CD14-positive monocyte (primary cell): ENCODE measurements at regions not wholly inside any gene's neighbourhood (a gene's known extent, or its start where the extent isn't known, plus 50 kb on each side); places are given as distances from the start of the nearest gene placed in this dataset.
A peak's percentile ranks its signal among the peaks of the same experiment; 100 is the strongest.

Source experiments
- DNase-seq, 3 donors: peaks; one replicate each; pipeline ENCODE4 v3.0.0-alpha.2; 2011 to 2022
- H2AFZ ChIP-seq: 2 replicates; pipeline ENCODE4 v1.6.0; 2012; ENCODE audit warnings: mild to moderate bottlenecking, low read depth, low read length, inconsistent platforms; ENCODE audit not compliant: insufficient read depth, poor library complexity, severe bottlenecking
- H3K27ac ChIP-seq, 2 donors: 1 replicate in 1 of 2; 2 replicates in 1 of 2; pipeline ENCODE4 v1.5.1; 2012 to 2013; ENCODE audit warnings: low read length in 2 of 2, control low read depth in 1 of 2, inconsistent platforms in 1 of 2, low read depth in 1 of 2, mild to moderate bottlenecking in 1 of 2
- H3K27me3 ChIP-seq, 2 donors: one replicate each; pipeline versions ENCODE4 v1.6.0 to v1.6.1; 2011 to 2013; ENCODE audit warnings: low read length in 2 of 2; ENCODE audit not compliant: control insufficient read depth in 2 of 2, insufficient read depth in 2 of 2
- H3K36me3 ChIP-seq, 2 donors: replicated peaks in 1 of 2; 1 replicate in 1 of 2; 2 replicates in 1 of 2; pipeline versions ENCODE4 v1.5.1 to v1.6.1; 2012 to 2013; ENCODE audit warnings: low read length in 2 of 2, control low read depth in 1 of 2, inconsistent platforms in 1 of 2, mild to moderate bottlenecking in 1 of 2; ENCODE audit not compliant: insufficient read depth in 2 of 2, control insufficient read depth in 1 of 2
- H3K4me1 ChIP-seq, 2 donors: 1 replicate in 1 of 2; 2 replicates in 1 of 2; pipeline versions ENCODE4 v1.5.1 to v1.6.1; 2012 to 2013; ENCODE audit warnings: low read length in 2 of 2, control low read depth in 1 of 2, inconsistent platforms in 1 of 2, mild to moderate bottlenecking in 1 of 2, moderate library complexity in 1 of 2; ENCODE audit not compliant: insufficient read depth in 2 of 2, control insufficient read depth in 1 of 2
- H3K4me2 ChIP-seq: replicated peaks from 2 replicates; pipeline ENCODE3; 2012; ENCODE audit warnings: low read length, moderate library complexity, mild to moderate bottlenecking; ENCODE audit not compliant: poor library complexity, severe bottlenecking; ENCODE audit errors: extremely low read depth
- H3K4me3 ChIP-seq, 3 experiments: fragments of 200-600 bp in 1 of 3; sonication (generic) in 1 of 3; replicated peaks in 1 of 3; 1 replicate in 2 of 3; 2 replicates in 1 of 3; pipeline ENCODE4 v1.5.1; 2011 to 2013; ENCODE audit warnings: low read length in 3 of 3, mild to moderate bottlenecking in 3 of 3, control low read depth in 2 of 3, low read depth in 2 of 3, inconsistent platforms in 1 of 3, moderate library complexity in 1 of 3
- H3K79me2 ChIP-seq: 2 replicates; pipeline ENCODE4 v1.6.0; 2012; ENCODE audit warnings: mild to moderate bottlenecking, control low read depth, inconsistent platforms, low read length, moderate library complexity; ENCODE audit not compliant: insufficient read depth
- H3K9ac ChIP-seq: 2 replicates; pipeline ENCODE4 v1.6.0; 2017; ENCODE audit warnings: low read length, mild to moderate bottlenecking; ENCODE audit not compliant: insufficient read depth, poor library complexity, severe bottlenecking
- H3K9me3 ChIP-seq, 2 donors: replicated peaks in 1 of 2; 1 replicate in 1 of 2; 2 replicates in 1 of 2; pipeline versions ENCODE4 v1.5.1 to v1.6.1; 2012 to 2013; ENCODE audit warnings: low read length in 2 of 2, control low read depth in 1 of 2; ENCODE audit not compliant: control insufficient read depth in 1 of 2, insufficient read depth in 1 of 2
- H4K20me1 ChIP-seq: 2 replicates; pipeline ENCODE4 v1.6.0; 2012; ENCODE audit warnings: mild to moderate bottlenecking, low read length, control low read depth, moderate library complexity; ENCODE audit not compliant: insufficient read depth
- H3K27ac Mint-ChIP-seq, 7 donors: one replicate each; pipeline ENCODE4 v1.8.0; 2020; ENCODE audit warnings: mild to moderate bottlenecking in 7 of 7, mixed read lengths in 7 of 7, moderate library complexity in 6 of 7, inconsistent platforms in 2 of 7
- H3K27me3 Mint-ChIP-seq, 3 donors: one replicate each; pipeline ENCODE4 v1.8.0; 2021 to 2022; ENCODE audit warnings: low read depth in 3 of 3, mild to moderate bottlenecking in 3 of 3, mixed read lengths in 3 of 3, moderate library complexity in 3 of 3, inconsistent platforms in 1 of 3
- H3K36me3 Mint-ChIP-seq, 2 donors: one replicate each; pipeline ENCODE4 v1.8.0; 2020; ENCODE audit warnings: mixed read lengths in 2 of 2, inconsistent platforms in 1 of 2, mild to moderate bottlenecking in 1 of 2
- H3K4me1 Mint-ChIP-seq: one replicate; pipeline ENCODE4 v1.8.0; 2020; ENCODE audit warnings: mild to moderate bottlenecking, mixed read lengths
- H3K4me3 Mint-ChIP-seq, 2 donors: one replicate each; pipeline ENCODE4 v1.8.0; 2020; ENCODE audit warnings: mild to moderate bottlenecking in 2 of 2, mixed read lengths in 2 of 2, moderate library complexity in 1 of 2
- H3K9me3 Mint-ChIP-seq, 7 donors: one replicate each; pipeline ENCODE4 v1.8.0; 2020 to 2022; ENCODE audit warnings: mixed read lengths in 7 of 7, mild to moderate bottlenecking in 6 of 7, moderate library complexity in 6 of 7, inconsistent platforms in 2 of 7
- WGBS: methylation state at CpG from one replicate; pipeline ENCODE4 v1.1.5; 2013; ENCODE audit warnings: missing lambda C conversion rate; ENCODE audit not compliant: insufficient coverage; 5-methylcytosine and 5-hydroxymethylcytosine counted together
- intact Hi-C, 2 donors: fragments of 100-400 bp; cut with micrococcal nuclease; formaldehyde crosslinking; loops; one replicate each; pipeline versions ENCODE4 v1.15.0 to v1.15.1; 2023
- TF ChIP-seq, protein P1 (sequence below): fragments of 200-600 bp; IDR thresholded peaks from one replicate; pipeline ENCODE4 v1.8.0; 2022; ENCODE audit warnings: antibody characterized with exemption, mild to moderate bottlenecking

DNA sequence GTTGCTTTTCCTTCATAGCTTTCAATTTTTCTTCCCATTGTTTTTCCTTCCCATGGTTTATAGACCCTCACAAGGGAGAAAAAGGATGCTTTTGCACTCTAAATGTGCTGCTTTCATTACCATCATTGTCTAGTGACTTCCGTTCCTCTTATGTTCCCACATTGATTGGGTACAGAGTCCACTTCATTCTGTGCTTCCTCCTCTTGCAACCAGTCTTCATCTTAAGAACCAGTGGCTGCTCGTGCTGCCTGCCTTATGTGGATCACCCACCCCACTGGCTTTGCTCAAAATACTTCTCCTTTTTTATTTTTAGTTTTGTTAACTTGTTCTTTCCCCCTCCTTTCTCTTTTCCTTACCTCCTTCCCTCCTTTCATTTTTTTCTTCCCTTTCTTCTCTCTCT, 76.5 kb upstream of the BOD1L1 start:
- H3K27me3 Mint-ChIP-seq = no peaks in the 10 kb centered on the region

DNA sequence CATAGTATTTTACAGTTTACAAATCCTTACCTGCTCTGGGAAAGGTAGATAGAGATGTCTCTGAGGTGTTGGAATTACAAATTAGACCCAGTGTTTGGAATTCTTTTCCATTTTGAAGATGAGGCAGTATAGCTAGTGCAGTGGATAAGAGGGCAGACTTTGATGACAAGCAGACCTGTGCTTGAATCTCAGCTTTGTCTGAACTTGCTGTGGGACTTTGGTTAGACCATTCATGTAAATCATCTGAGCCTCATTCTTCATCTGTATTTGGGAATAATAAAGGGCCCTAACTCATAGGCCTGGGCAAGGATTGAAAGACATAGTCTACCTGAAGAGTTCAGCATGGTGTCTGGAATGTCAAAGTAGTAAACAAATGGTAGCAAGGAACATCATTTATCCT, 77.2 kb upstream of the BOD1L1 start:
- Mint-ChIP-seq H3K27me3 (no peaks in the 10 kb centered on the region), H3K4me1 (peaks cover 20% of the 10 kb centered on the region)
- no peak overlapping the region for H2AFZ ChIP-seq

More for the DNA sequence above, 76.5 kb upstream of the BOD1L1 start:
- Histone ChIP-seq H3K9me3 (no peaks in the 10 kb centered on the region), H2AFZ (no peak overlapping the region), H3K27ac (no peak overlapping the region), H3K4me1 (peaks cover 14 to 20% of the 10 kb centered on the region in 2 donors), H3K4me2 (peak overlapping the region; percentile 20), H4K20me1 (no peaks in the 10 kb centered on the region), H3K4me3 (no peak overlapping the region), H3K79me2 (no peaks in the 10 kb centered on the region), H3K27me3 (no peaks in the 10 kb centered on the region), H3K36me3 (no peaks in the 10 kb centered on the region), H3K9ac (no peak overlapping the region)
- WGBS = 0% methylated on average over 1 of the region's 2 CpGs
- H3K27ac Mint-ChIP-seq = peak overlapping the region in 2 of 7 donors; percentile 10 to 29
- intact Hi-C loops = no loop called here
- peak; percentile 8 to 26 (median 9) for DNase-seq
- H3K4me1 Mint-ChIP-seq = peaks cover 20% of the 10 kb centered on the region
- no peaks in the 10 kb centered on the region for H3K36me3 Mint-ChIP-seq
- peaks cover 0 to 1% (median 0%) of the 10 kb centered on the region in 7 donors for H3K9me3 Mint-ChIP-seq
- H3K4me3 Mint-ChIP-seq = peak overlapping the region in 1 of 2 donors; percentile 46
- TF ChIP-seq, protein P1, sequence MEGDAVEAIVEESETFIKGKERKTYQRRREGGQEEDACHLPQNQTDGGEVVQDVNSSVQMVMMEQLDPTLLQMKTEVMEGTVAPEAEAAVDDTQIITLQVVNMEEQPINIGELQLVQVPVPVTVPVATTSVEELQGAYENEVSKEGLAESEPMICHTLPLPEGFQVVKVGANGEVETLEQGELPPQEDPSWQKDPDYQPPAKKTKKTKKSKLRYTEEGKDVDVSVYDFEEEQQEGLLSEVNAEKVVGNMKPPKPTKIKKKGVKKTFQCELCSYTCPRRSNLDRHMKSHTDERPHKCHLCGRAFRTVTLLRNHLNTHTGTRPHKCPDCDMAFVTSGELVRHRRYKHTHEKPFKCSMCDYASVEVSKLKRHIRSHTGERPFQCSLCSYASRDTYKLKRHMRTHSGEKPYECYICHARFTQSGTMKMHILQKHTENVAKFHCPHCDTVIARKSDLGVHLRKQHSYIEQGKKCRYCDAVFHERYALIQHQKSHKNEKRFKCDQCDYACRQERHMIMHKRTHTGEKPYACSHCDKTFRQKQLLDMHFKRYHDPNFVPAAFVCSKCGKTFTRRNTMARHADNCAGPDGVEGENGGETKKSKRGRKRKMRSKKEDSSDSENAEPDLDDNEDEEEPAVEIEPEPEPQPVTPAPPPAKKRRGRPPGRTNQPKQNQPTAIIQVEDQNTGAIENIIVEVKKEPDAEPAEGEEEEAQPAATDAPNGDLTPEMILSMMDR = no peak

More for the DNA sequence above, 77.2 kb upstream of the BOD1L1 start:
- Mint-ChIP-seq H3K4me3 (no peak overlapping the region), H3K9me3 (peaks cover 0 to 3% (median 0%) of the 10 kb centered on the region in 7 donors), H3K27ac (no peak overlapping the region), H3K36me3 (no peaks in the 10 kb centered on the region)
- no peak for DNase-seq
- Histone ChIP-seq H3K4me2 (no peak overlapping the region), H3K9me3 (no peaks in the 10 kb centered on the region), H3K9ac (no peak overlapping the region), H3K79me2 (no peaks in the 10 kb centered on the region), H3K4me3 (no peak overlapping the region), H3K27me3 (no peaks in the 10 kb centered on the region), H3K27ac (no peak overlapping the region), H3K4me1 (peaks cover 14 to 20% of the 10 kb centered on the region in 2 donors), H3K36me3 (no peaks in the 10 kb centered on the region), H4K20me1 (no peaks in the 10 kb centered on the region)
- TF ChIP-seq, protein P1 = no peak
- intact Hi-C loops = no loop called here
